GM11168 (cell line): ENCODE measurements at regions not wholly inside any gene's neighbourhood (a gene's known extent, or its start where the extent isn't known, plus 50 kb on each side); places are given as distances from the start of the nearest gene placed in this dataset.

Experiments
- in situ Hi-C: fragments of 300-500 bp; cut with MboI; formaldehyde crosslinking; loops from one replicate; pipeline ENCODE4 v1.12.0; 2022; ENCODE audit warnings: low sequenced_read_pairs; ENCODE audit not compliant: unreplicated experiment

GRCh38 chr2:17309741-17310339 is 208.4 kb downstream of the RAD51AP2 start:
- in situ Hi-C loops = no loop called here

GRCh38 chr2:17309181-17309580 is 209.1 kb downstream of the RAD51AP2 start:
- in situ Hi-C loops = no loop called here

GRCh38 chr2:17306706-17307105 is 211.5 kb downstream of the RAD51AP2 start:
- in situ Hi-C loops = no loop called here

GRCh38 chr2:17306219-17306618 is 212.0 kb downstream of the RAD51AP2 start:
- in situ Hi-C loops = no loop called here

GRCh38 chr2:17303521-17303920 is 214.7 kb downstream of the RAD51AP2 start:
- in situ Hi-C loops = no loop called here

- in situ Hi-C loops = no loop called here
Observed at GRCh38 chr2:17303054-17303453, 215.2 kb downstream of the RAD51AP2 start.

GRCh38 chr2:17302281-17302680 is 216.0 kb downstream of the RAD51AP2 start:
- in situ Hi-C loops = no loop called here

- in situ Hi-C loops = no loop called here
Observed at GRCh38 chr2:17301437-17301836, 216.8 kb downstream of the RAD51AP2 start.

- in situ Hi-C loops = no loop called here
Observed at GRCh38 chr2:17299891-17300540, 218.2 kb downstream of the RAD51AP2 start.

- in situ Hi-C loops = no loop called here
Observed at GRCh38 chr2:17298453-17298852, 219.8 kb downstream of the RAD51AP2 start.

- in situ Hi-C loops = no loop called here
Observed at GRCh38 chr2:17296686-17297085, 221.6 kb downstream of the RAD51AP2 start.

- in situ Hi-C loops = no loop called here
Observed at GRCh38 chr2:17289669-17290068, 228.6 kb downstream of the RAD51AP2 start.

- in situ Hi-C loops = no loop called here
Observed at GRCh38 chr2:17287183-17287582, 231.1 kb downstream of the RAD51AP2 start.

- in situ Hi-C loops = no loop called here
Observed at GRCh38 chr2:17282826-17283225, 235.4 kb downstream of the RAD51AP2 start.

GRCh38 chr2:17282245-17282644 is 236.0 kb downstream of the RAD51AP2 start:
- in situ Hi-C loops = no loop called here

- in situ Hi-C loops = no loop called here
Observed at GRCh38 chr2:17276220-17276619, 242.0 kb downstream of the RAD51AP2 start.

GRCh38 chr2:17272652-17273525 is 245.4 kb downstream of the RAD51AP2 start:
- in situ Hi-C loops = no loop called here

- in situ Hi-C loops = no loop called here
Observed at GRCh38 chr2:17272170-17272569, 246.1 kb downstream of the RAD51AP2 start.

GRCh38 chr2:17271416-17271815 is 246.8 kb downstream of the RAD51AP2 start:
- in situ Hi-C loops = no loop called here

GRCh38 chr2:17270894-17271293 is 247.3 kb downstream of the RAD51AP2 start:
- in situ Hi-C loops = no loop called here

- in situ Hi-C loops = no loop called here
Observed at GRCh38 chr2:17263570-17263968, 254.7 kb downstream of the RAD51AP2 start.
